ENCODE measurements at regions not wholly inside any gene's neighbourhood (a gene's known extent, or its start where the extent isn't known, plus 50 kb on each side); places are given as distances from the start of the nearest gene placed in this dataset.
"Not testable (repeated sequence)": the region's sequence is repeated elsewhere in the genome, so short reads cannot be mapped to it uniquely, and the experiment has no call there.

- DNase-seq = no peak
Observed at GRCh38 chr2:238703053-238703415, 144.9 kb upstream of the TWIST2 start.

GRCh38 chr2:238703436-238703835, 144.4 kb upstream of the TWIST2 start:
- DNase-seq = no peak

GRCh38 chr2:238704471-238705225, 143.2 kb upstream of the TWIST2 start:
- DNase-seq = no peak

GRCh38 chr2:238706163-238706562, 141.7 kb upstream of the TWIST2 start:
- no peak for DNase-seq

DNA sequence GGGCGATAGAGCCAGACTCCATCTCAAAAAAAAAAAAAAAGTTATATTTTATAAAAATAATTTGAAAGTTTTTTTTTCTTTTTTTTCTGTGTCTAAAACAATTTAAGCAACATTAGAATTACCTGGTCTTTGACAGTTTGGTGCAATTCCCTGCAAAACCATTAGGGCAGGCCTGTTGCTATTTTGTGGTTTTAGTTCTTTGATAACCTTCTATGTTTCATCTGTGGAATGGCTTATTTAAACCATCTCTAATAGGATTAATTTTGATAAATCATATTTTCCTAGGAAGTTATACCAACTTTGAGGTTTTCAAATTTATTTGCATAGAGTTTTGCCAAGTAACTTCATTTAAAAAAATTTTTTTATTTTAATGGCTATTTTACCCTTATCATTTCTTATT, 141.2 kb upstream of the TWIST2 start:
- DNase-seq = no peak

- DNase-seq = no peak
Observed at GRCh38 chr2:238709325-238710025, 138.4 kb upstream of the TWIST2 start.

- DNase-seq = no peak
Observed at GRCh38 chr2:238710032-238710735, 137.7 kb upstream of the TWIST2 start.

DNA sequence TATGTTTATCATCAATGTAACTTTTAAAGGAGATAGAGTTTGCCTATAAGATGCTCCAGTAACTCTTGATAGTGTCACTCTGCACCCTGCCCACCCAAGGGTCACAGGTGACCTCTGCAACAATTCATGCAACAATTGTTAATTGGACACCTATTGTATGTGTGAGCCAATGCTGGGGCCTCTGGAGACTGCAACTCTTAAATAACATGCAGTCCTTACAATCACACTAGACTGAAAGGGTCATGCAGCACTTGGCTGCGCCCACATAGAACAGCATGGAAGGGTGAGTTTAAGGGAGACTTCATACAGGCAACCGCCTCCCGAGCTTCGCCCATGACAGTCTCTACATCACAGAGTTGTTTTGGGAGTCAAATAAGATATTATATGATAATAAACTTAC, 137.1 kb upstream of the TWIST2 start:
- no peak for DNase-seq

GRCh38 chr2:238711346-238711745, 136.5 kb upstream of the TWIST2 start:
- DNase-seq = no peak

DNA sequence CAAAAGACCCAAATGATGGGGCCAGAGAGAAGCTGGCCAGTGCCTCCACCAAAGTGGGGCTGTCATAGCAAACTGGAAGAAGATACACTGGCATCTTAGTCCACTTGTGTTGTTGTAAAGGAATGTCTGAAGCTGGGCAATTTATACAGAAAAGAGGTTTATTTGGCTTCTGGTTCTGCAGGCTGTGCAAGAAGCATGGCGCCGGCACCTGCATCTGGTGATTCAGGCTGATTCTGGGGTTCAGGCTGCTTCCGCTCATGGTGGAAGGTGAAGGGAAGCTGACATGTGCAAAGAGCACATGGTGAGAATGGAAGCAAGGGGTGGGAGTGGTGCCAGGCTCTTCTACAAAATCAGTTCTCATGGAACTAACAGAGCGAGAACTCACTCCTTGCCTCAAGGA, 135.9 kb upstream of the TWIST2 start:
- no peak for DNase-seq

DNA sequence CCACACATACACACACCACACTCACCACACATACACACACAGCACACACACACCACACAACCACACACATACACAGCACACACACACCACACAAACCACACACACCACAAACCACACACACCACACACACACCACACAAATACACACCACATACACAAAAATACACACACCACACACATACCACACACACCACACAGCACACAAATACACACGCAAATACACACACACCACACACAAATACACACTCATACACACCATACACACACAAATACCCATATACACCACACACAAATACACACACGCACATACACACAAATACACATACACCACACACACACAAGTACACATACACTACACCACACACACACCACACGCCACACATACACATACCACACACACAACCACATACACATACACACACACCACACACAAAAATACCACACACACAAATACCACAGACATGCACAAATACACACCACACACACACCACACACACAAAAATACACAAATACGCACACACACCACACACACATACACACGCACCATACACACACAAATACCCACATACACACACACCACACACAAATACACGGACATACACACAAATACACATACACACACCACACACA, 134.6 kb upstream of the TWIST2 start:
- no peak for DNase-seq

DNA sequence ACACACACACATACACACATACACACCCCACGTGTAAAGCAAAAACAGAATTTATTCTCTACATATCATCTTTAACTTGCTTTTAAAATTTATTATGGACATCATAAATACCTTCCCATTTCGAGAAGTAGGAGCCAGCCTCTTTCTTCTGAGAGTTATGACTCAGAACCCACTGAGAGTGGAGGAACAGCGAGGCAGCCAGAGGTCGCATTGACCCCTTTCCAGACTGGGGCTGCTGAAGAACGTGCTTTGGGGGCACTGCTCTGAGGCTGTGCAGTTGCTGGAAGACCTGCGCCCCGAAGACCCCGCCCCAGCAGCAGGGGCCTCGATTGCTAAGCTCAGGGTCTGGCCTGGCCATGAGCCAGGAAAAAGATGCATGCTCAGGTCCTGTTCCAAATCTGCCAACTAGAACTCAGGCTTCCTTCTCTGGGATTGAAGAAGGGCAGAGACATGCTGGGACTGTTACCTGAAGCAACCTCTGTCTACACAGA, 133.8 kb upstream of the TWIST2 start:
- DNase-seq = no peak

DNA sequence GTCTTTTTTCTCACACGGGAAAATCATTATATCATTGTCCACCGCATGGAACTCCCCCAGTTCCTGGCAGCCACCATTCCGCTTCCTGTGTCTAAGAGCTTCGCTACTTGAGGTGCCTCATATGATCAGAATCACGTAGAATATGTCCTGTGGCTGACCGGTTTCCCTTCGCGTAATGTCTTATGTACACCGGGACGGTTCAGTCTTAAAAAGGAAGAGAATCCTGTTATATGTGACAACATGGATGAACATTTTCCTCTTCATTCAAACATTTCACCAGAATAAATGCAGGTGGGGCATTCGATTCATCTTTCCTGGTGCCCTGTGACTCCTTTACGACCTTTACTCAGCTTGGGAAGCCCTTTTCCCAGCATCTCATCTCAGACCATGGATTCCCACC, 131.7 kb upstream of the TWIST2 start:
- no peak for DNase-seq

GRCh38 chr2:238716585-238716984, 131.3 kb upstream of the TWIST2 start:
- no peak for DNase-seq

DNA sequence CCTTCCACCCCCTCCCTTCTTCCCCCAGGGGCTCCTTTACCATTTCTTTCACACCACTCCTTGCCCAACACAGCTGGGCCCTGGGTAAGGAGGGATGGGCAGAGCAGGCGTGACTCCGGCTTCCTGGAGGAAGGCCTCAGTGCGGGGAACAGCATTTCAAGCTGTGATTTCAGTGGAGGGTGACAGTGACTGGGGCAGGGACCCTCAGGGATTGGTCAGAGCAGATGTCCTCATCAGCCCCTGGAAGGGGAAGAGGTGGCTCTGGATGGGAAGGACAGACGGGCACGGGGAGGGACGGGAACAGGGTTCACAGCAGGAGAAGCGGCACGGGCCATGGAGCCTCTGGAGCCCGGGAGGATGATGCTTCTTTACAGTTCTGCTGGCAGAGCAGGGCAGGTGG, 130.8 kb upstream of the TWIST2 start:
- no peak for DNase-seq

- DNase-seq = no peak
Observed at GRCh38 chr2:238719641-238720040, 128.2 kb upstream of the TWIST2 start.

DNA sequence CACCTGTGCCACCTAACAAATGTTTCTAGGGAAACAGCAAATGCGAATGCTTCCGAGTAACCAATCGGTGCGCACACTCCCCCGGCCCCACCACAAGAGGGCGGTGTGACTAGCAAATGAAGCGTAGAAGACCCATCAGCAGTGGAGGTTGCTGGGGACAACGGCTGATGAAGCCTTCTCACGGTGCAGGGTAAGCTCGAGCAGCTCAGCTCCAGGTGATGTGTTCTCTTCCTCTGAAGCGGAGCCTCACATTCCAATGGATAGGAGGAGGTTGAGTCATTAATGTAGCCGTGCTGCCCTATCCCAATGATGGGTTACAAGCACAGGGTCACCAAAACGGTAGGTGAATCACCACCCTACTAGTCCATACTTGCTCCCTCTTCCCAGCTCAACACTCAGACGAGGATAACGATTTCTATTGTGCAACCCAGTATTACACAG, 127.6 kb upstream of the TWIST2 start:
- peak; percentile 81 for DNase-seq

- DNase-seq = no peak
Observed at GRCh38 chr2:238722181-238722580, 125.7 kb upstream of the TWIST2 start.

DNA sequence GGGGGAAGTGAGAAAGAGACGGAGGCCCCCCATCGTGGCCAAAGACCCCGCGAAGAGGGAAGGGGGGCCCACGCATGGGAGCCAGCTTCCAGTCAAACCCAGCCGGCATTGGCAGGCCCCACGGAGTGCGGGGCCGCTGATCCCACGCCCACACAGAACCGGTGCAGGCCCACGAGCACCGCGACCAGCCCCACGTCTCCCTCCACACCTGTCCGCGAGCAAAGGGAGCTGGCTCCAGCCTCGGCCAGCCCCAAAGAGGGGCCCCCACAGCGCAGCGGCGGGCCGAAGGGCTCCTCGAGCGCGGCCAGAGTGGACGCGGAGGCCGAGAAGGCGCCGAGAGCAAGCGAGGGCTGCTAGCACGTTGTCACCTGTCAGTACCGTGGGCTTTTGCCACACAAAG, 125.0 kb upstream of the TWIST2 start:
- DNase-seq = no peak

GRCh38 chr2:238723740-238724320, 124.1 kb upstream of the TWIST2 start:
- not testable (repeated sequence) for DNase-seq

GRCh38 chr2:238724728-238725127, 123.2 kb upstream of the TWIST2 start:
- DNase-seq = no peak

- no peak for DNase-seq
Observed at GRCh38 chr2:238725298-238725697, 122.6 kb upstream of the TWIST2 start.
